ENCODE measurements at regions not wholly inside any gene's neighbourhood (a gene's known extent, or its start where the extent isn't known, plus 50 kb on each side); places are given as distances from the start of the nearest gene placed in this dataset.

DNA sequence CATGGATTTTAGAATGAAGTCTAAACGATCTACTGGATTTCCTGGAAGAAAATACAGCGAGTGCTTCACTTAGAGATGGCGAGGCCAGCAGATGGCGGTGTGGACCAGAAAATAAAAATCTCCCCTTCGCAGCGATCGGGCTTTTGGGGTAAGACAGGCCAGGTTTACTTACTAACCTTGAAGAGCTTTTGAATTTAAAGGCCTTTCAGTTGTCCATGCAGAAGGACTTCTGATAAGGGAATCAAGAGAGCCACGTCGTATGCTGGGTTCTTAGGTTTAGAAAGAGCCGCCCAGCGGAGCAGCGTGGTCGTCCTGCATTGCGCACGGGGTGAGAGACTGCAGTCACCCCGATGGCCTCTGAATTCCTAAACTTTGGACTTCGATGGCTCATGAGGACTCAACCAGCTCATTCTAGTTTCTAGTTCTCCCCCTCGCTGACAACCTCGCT, 125.2 kb upstream of the RALGAPA2 start (continued):
- peak; percentile 45; the same call in 1 of the 2 replicates for TF ChIP-seq ARID4A (CRISPR knock-in tag; IDR thresholded peaks at IDR 0.05; ENCODE audit: borderline replicate concordance)
- TF ChIP-seq, protein P1, sequence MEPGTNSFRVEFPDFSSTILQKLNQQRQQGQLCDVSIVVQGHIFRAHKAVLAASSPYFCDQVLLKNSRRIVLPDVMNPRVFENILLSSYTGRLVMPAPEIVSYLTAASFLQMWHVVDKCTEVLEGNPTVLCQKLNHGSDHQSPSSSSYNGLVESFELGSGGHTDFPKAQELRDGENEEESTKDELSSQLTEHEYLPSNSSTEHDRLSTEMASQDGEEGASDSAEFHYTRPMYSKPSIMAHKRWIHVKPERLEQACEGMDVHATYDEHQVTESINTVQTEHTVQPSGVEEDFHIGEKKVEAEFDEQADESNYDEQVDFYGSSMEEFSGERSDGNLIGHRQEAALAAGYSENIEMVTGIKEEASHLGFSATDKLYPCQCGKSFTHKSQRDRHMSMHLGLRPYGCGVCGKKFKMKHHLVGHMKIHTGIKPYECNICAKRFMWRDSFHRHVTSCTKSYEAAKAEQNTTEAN (CRISPR knock-in tag; conservative IDR thresholded peaks at IDR 0.05): peak; percentile 55; the same call in 1 of the 2 replicates
- TF ChIP-seq ZNF720 (CRISPR knock-in tag; IDR thresholded peaks at IDR 0.05): no peak
- TF ChIP-seq, protein P2, sequence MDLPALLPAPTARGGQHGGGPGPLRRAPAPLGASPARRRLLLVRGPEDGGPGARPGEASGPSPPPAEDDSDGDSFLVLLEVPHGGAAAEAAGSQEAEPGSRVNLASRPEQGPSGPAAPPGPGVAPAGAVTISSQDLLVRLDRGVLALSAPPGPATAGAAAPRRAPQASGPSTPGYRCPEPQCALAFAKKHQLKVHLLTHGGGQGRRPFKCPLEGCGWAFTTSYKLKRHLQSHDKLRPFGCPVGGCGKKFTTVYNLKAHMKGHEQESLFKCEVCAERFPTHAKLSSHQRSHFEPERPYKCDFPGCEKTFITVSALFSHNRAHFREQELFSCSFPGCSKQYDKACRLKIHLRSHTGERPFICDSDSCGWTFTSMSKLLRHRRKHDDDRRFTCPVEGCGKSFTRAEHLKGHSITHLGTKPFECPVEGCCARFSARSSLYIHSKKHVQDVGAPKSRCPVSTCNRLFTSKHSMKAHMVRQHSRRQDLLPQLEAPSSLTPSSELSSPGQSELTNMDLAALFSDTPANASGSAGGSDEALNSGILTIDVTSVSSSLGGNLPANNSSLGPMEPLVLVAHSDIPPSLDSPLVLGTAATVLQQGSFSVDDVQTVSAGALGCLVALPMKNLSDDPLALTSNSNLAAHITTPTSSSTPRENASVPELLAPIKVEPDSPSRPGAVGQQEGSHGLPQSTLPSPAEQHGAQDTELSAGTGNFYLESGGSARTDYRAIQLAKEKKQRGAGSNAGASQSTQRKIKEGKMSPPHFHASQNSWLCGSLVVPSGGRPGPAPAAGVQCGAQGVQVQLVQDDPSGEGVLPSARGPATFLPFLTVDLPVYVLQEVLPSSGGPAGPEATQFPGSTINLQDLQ (CRISPR knock-in tag; IDR thresholded peaks at IDR 0.05): no peak
- TF ChIP-seq HOMEZ (CRISPR knock-in tag; IDR thresholded peaks at IDR 0.05; ENCODE audit: low read depth): 0 out of 2 replicates have a peak, but pooled peaks have one; percentile 33
- TF ChIP-seq, protein P3, sequence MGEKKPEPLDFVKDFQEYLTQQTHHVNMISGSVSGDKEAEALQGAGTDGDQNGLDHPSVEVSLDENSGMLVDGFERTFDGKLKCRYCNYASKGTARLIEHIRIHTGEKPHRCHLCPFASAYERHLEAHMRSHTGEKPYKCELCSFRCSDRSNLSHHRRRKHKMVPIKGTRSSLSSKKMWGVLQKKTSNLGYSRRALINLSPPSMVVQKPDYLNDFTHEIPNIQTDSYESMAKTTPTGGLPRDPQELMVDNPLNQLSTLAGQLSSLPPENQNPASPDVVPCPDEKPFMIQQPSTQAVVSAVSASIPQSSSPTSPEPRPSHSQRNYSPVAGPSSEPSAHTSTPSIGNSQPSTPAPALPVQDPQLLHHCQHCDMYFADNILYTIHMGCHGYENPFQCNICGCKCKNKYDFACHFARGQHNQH (CRISPR knock-in tag; IDR thresholded peaks at IDR 0.05): 0 out of 2 replicates have a peak, but pooled peaks have one; percentile 57
- TF ChIP-seq HMGXB4 (CRISPR knock-in tag; IDR thresholded peaks at IDR 0.05; ENCODE audit: borderline replicate concordance in 1 of 2, low read depth in 1 of 2): peak; percentile 28 to 75; a peak in 2 of 4 replicates
- TF ChIP-seq THAP8 (CRISPR knock-in tag; IDR thresholded peaks at IDR 0.05; ENCODE audit: borderline replicate concordance): 0 out of 2 replicates have a peak, but pooled peaks have one; percentile 29
- no peak for TF ChIP-seq EEA1 (CRISPR knock-in tag; IDR thresholded peaks at IDR 0.05; ENCODE audit: borderline replicate concordance)
- TF ChIP-seq THAP11 (CRISPR knock-in tag; IDR thresholded peaks at IDR 0.05): peak; percentile 17; the same call in 1 of the 2 replicates
- TF ChIP-seq CAMTA2 (CRISPR knock-in tag; IDR thresholded peaks at IDR 0.05; ENCODE audit: borderline replicate concordance): no peak
- TF ChIP-seq AKAP8 (CRISPR knock-in tag; IDR thresholded peaks at IDR 0.05): no peak
